T-helper 22 cell (primary cell): ENCODE measurements at regions not wholly inside any gene's neighbourhood (a gene's known extent, or its start where the extent isn't known, plus 50 kb on each side); places are given as distances from the start of the nearest gene placed in this dataset.

Experiments used
- DNase-seq: peaks from one replicate; pipeline ENCODE4 v3.0.0-alpha.2; 2020; ENCODE audit warnings: low read depth

DNA sequence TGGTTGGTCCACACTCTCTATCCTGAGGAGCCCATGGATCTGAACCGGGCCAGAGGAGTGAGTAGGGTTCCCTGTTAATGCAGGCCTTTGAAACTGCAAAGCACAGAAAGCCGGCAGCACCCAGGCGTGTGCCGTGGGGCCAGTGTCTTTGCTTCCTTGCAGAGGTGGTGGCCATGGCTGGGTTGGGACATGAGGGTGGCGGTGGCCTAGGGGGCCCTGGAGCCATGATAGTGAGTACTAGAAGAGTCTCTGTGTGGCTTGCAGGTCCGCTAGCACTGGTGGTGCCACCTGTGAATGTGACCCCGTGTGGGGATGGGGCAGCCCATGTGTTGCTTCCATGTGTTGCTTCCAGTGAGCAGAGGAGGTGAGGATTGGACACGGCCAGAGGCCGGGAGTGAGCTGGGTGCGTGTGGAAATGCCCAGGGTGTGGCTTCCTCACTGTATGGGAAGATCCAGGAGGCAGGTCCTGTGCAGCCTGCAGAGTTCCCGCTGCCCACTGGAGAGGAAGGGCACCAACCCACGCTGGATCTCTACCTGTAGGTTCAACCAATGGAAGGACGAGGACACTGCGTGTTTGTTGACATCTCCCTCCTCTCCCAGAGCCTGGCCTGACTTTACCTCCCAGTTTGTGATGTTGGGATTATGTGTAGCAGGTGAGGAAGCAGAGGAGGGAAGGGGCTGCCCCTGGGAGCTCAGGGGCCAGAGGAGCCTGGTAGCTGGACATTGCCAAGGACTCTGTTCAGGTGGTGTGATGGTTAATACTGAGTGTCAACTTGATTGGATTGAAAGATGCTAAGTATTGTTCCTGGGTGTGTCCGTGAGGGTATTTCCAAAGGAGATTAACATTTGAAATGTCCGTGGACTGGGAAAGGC, 796.6 kb downstream of the TBC1D22A start:
- DNase-seq, result no peak

DNA sequence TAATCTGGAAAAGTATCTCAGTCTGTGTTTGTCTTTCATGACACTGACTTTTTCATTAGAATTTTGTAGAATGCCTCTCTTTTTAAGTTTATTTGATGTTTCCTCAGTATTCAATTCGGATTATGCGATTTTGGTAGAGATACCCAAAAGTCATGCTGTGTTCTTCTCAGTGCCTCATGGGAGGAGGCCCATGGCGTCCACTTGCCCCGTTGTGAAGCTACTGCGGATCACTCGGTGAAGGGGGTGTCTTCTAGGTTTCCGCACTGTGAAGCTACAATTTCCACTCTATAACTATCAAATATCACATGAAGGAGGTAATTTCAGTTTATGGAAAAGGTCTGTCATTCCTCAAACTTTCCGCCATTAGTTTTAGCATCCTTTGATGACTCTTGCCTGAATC, 794.0 kb downstream of the TBC1D22A start:
- DNase-seq, result no peak

DNA sequence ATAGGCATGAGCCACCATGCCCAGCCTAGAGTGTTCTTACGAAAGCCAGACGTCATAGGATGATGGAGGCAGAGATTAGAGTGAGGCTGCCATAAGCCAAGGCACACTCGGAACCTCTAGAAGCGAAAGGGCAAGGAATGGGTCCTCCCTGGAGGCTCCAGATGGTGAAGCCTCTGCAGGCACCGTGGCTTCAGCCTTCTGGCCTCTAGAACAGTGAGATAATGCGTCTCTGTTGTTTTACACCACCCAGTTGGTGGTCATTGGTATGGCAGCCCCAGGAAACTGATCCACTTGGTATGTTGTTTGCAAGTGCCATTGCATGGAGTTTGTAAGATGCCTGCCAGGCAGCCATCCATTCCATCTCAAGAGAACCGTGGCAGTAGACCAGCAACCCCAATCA, 791.0 kb downstream of the TBC1D22A start:
- DNase-seq, result no peak

DNA sequence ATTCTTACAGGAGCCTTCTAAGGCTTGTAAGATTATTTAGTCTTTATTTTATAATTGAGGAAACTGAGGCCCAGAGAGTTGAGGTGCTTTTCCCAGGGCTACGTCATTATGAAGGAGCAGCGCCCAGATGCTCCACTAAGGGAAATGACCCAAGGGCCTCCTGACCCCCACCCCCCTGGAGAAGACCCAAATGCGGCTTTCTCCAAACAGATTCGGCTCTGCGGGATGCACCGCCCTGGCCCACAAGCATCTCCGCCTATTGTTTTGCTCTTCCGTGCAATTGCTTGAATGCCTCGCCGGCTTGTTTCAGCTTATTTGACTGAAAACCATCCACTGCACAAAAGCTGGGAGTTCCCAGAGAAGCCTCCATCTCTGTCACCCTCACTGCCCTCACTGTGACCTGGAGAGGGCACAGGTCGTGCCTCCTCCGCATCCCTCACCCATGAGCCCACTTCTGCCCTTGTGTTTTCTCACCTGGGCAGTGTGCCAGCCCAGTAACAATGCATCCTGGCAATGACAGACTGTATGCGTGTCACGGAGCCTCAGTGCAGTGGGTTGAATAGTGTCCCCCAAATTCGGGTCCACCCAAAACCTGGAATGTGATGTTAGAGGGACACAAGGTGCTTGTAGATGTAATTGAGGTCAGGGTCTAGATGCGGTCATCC, 790.2 kb downstream of the TBC1D22A start:
- no peak for DNase-seq

DNA sequence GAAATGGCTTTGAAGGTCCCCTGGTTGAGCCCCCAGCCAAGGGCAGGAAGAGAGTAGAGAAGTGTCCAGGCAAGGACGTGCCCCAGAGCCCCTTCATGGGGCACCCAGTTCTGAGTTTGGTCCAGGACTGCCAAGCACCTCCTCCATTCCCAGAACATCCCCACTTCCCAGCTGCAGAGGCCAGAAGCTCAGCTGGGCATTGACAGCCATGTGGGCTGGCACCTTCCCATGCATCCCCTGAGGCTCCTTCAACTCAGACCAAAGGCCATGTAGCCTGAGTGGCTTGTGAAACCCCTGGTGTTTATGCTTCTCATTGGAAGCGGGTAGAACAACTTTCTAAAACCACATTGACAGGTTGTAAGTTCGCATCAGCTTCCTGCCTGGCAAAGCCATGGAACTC, 789.6 kb downstream of the TBC1D22A start:
- DNase-seq, result no peak

DNA sequence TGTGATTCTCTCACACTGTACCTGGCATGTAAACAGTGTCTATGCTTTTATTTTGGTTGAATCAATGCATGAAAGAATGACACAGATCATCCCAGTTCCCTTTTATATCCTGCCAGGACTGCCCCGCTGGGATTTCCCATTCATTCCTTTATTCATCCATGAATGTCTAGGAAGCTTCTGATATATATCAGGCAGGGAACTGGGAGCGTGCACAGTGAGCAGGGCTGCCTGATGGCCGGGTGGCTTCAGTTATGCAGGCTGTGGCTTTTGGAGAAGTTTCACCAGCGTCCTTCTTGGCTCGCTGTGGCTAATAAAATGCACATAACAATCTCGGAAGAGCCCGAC, 789.0 kb downstream of the TBC1D22A start:
- no peak for DNase-seq

DNA sequence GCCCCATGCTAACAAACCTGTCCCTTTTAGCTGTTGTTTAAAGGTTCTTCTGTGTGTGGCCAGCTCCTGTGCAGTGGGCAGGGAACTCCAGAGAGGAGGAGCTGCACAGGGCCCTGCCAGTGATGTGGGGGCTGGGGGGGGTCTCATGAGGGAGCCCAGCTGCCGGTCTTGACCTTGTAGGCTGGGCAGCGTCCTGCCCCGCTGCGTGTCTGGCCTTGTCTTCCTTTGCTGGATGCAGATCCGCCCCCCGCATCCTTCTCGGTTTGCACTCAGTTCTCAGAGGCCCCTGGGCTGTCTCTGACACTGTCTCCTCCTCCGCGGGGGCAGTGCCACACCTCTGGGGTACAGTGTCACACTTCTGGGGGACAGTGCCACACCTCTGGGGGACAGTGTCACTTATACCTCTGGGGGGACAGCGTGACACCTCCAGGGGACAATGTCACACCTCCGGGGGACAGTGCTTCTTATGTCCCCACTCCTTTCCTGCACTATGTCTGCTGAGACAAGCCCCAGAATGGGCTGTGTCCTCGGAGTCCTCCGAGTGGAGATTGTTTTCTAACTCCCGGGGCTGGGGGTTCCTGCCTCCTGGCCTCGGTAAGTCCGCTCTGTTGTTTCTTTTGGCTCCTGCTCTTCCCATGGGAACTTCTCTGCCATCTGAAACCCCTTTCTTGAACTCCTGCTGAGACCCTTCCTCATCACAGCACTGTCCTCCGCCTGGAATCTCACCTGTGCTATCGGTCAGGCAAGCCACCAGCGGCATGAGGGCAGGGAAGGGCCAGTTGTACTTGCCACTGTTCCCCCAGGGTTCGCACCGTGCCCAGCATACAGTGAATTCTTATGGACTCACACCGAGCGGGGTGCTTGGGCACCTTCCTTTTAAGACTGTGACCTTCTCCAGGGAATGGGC, 788.3 kb downstream of the TBC1D22A start:
- DNase-seq, result no peak

DNA sequence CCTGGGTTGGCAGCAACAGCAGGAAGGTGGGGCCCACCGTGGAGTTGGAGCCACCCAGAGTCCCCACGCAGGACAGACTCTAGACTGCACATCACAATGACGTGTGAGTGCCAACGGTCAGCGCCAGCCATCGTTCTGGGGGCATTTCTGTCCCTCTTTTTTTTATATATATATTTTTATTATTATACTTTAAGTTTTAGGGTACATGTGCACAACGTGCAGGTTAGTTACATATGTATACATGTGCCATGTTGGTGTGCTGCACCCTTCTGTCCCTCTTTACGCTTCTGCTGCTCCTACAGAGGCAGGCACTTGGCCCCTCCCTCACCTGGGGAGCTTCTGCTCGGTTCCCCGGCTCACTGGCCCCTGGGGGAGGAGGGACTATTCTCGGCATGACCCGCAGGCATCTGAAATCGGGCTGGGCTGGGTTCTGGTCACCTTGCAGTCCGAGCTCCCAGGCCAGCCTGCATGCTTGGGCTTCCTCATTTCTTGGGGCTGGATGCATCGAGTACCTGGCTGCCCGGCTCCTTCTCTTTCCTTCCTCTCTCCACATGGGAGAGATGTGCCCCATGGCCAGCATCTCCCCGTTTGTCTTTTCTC, 787.4 kb downstream of the TBC1D22A start:
- no peak for DNase-seq

DNA sequence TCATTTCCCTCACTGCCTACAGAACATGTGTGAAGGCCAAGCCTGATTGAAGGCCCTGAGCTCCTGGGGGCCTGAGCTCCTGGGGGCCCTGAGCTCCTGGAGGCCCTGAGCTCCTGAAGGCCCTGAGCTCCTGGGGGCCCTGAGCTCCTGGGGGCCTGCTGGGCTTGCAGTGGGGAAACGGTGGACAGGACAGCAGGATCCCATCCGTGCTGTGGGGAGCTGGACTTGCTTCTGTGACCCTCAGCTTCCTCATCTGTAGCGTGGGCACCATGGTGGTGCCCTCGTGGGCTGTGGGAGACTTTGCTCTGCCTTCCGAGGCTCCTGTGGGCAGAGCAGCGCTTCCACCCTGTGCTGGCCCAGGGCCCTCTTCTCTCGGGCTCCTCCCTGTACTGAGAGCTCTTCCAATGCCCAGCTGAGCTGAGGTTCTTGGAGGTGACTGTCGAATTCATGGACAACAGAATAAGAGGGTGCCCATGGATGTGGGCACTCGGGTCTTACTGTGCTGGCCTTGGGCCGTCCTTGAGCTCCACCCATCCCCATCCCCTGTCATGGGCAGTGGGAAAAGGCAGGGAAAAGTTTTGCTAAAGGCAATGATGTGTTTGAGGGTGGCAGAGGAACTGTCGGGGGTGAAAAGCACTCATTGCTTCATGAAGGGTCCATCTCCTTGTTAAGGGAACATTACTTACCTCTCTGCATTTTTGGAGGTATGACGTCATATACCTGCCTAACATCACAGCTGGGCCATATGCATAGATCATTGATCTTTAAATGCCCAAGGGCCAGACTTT, 786.7 kb downstream of the TBC1D22A start:
- DNase-seq, result no peak

DNA sequence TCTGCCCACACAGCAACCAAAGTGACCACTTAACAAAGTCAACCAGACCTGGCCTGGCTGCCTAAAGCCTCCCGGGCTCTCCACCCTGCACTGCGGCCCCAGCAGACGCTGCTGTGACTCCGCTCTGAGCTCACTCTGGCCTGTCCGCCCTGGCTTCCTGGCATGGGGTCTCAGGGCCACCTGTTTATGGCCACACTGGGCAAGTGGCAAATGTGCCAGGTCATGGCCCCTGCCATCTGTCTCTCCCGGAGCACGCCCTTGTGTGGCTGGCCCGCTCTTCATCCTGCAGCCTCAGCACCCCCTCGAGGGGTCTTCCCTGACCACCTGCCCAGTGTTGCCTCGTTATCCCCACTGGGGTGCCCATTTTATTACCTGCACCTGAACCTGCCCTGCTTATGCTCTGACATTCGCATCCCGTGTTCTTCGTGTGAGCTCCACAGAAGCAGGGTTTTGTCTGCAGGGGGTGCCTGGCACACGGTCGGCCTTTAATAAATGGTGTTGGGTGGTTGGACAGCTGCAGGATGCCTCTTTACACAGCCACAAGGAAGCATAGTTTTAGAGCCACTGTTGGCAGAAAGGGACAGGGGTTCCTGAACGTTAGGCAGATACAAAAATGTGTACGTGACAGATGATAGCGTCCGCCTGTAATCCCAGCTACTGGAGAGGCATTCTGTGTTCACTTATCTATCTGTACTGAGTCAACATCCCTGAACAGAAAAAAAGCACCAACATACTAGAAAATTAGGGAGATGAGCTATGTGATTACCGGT, 785.6 kb downstream of the TBC1D22A start:
- DNase-seq, result no peak

DNA sequence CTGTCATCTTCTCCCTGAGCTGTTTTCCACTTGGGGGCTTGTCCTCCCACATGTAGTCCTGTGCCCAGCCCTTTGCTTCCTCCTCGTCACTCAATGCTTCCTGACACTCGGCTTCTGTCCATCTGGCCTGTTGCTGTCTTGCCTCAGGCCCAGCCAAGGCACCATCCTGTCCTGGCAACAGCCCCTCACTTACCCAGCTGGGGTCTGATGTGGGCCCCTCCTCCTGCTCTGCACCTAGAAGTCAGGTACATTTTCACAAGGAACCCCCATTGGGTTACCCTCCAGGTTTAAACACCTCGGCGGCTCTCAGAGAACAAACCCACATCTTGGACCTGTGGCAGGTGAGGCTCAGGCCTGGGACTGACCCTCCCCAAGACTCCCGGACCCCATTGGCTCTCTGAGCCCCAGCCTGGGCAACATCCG, 784.8 kb downstream of the TBC1D22A start:
- no peak for DNase-seq

DNA sequence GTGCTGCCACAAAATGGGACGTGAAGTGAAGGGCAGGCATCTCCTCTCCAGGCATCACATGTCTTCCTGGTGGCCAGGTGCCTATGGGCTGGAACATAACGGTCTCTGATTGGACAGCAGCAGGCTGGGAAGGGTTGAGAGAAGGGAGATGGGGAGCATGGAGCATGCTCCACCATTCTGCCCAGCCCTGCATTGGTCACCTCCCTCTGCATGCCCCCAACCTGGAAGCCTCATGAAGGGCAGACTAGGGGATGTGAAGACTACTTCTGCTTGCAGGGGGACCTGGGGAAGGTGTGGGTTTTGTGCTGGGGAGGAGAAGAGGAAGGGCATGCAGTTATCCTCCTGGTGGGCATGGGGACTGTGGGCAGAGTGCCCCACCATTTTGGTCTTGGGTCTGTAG, 782.2 kb downstream of the TBC1D22A start:
- no peak for DNase-seq

DNA sequence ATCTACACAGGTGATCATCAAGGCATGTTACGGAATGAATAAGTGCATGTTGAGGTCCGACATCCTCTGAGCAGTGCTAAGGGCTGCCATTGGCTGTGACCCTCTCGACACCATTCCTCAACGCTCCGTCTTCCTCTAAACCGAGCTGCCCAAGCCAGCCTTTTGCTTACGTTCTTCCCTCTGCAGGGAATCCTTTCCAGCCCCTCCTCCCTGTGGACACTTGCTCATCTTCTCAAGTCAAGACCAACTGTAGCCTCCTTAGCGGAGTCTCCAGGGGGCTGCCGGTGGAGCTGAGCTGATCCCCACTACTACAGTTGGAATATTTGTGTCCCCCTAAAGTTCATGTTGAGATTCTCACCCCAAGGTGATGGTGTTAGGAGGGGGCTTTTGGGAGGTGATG, 781.0 kb downstream of the TBC1D22A start:
- DNase-seq, result no peak

DNA sequence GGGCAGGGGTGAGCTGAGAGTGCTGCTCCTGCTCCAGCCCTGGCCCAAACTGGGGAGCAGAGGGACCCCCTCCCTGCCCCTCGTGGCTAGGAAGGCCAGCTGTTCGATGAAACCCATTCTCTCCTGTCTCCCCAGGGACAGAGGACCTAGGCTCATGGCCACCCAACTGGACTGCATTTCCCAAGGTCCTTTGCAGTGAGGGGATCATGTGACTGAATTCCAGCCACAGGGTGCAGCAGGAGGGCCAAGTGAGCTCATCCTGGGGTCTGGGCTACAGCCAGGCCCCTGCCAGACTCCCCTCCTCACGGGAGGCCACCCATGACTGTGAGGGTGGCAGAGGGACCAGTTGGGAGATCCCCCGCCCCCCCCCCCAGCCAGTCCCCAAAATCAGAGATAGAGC, 777.6 kb downstream of the TBC1D22A start:
- no peak for DNase-seq

DNA sequence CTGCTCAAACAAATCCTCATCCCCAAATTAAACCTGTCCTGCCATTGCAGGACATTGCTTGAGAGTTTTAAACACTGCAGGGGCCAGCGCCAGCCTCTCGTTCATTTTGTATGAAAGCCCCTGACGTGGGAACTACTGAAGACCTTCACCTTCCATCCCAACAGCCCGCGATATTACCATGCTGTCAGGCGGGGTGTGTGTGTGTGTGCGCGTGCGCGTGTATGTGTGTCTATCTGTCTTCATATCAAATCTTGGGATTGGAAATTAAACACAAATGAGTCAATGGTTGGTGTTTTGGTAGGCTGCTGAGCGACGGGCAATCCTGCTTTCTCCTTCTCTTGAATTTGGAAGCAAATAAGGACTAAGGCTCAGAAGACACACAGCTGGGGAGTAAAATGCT, 776.9 kb downstream of the TBC1D22A start:
- no peak for DNase-seq

DNA sequence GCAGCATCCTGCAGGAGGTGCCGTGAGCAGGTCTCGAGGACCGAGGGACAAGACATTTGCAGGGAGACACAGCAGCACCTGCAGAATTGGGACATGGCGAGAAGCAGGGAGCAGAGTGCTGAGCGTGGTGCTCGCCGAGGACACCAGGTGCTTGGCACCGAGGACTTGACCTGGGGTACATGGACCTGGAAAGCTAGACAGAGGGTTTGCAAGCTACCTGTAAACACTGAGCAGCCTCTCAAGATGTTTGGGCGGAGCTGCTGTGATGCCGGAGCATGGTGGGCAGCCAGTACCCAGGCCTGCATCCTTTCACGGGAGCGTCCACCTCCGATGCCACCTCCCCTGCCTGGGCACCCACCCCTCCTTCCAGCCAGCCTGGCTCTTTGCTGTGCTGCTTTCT, 773.2 kb downstream of the TBC1D22A start:
- DNase-seq, result no peak

DNA sequence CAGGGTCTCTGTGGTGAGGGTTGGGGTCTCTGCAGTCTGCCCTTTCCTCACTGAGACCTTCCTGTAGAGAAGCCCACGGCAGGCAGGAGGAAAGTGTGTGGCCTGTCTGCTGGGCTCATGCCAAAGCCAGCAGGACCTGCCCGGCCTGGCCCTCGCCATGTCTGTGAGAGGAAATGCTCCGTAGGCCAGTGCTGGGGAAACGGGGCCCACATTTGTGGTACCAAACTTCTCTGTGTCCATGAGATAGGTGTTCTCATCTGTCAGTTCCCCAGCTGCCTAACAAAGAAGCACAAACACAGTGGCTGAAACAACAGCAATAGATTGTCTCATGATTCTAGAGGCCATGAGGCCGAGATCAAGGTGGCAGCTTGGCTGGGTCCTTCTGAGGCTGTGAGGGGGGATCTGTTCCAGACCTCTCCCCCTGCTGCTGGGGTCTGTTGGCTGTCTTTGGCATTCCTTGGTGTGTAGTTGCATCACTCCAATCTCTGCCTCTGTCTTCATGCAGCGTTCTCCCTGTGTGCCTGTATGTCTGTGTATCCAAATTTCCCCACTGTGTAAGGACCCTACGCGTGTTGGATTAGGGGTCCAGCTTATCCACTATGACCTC, 772.5 kb downstream of the TBC1D22A start:
- no peak for DNase-seq

DNA sequence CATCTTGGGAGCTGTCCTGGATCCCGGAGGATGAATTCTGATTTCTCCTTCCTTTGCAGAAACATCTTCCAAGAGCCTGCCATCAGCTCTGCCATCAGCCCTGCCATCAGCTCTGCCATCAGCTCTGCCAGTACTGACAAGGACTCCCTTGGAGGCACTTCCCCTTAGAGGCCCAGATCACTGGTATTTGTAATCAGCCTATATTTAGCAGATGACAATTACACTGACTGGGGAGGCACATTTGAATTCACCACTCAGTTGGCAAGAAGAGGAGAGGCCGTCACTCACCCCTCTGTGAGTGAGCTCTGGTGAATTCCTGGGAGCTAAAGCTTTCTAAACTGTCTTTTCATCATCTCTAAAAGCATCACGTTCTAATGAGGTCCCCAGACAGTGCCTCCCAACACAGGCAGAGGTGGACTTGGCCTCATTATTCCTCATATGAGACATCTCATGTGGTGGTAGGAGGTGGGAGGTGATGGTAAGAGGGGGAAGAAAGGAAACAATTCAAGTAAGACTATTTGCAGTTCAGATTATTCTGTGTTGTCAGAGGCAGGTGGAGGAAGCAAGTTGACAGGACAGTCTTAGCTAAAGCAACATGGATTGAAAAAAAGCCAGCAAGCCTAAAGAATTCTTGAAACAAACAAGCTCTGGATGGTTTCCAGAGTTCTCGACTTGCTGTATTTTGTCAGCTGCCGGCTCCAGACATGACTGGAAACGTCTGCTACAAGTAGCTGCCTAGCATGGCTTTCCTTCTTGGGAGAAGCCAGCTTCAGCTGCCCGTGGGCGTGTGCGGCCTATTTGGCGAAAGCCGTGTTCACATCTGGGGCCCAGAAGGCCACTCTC, 771.7 kb downstream of the TBC1D22A start:
- no peak for DNase-seq

DNA sequence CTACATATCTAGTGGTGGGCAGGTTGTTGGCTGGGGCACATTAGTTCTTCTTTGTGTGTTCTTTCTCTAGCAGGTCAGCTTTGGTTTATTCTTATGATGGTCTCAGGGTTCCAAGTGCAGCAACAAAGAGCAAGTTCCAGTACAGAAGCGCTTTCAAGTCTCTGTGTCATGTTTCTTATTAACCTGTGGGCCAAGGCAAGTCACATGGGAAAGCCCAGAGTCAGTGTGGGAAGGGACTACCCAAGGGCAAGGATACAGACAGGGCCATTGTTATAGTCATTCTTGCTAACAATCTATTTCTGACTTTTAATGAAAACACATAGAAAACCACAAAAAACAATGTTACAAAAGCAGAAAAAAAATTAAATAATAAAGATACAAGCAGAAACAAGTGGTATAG, 754.6 kb downstream of the TBC1D22A start:
- DNase-seq, result no peak
